Right atrium auricular region (tissue), 2 donors: ENCODE measurements at regions not wholly inside any gene's neighbourhood (a gene's known extent, or its start where the extent isn't known, plus 50 kb on each side); places are given as distances from the start of the nearest gene placed in this dataset.
"Not testable (repeated sequence)": the region's sequence is repeated elsewhere in the genome, so short reads cannot be mapped to it uniquely, and the experiment has no call there.

Source experiments
- DNase-seq: peaks from one replicate; pipeline ENCODE4 v3.0.0-alpha.2; 2019; ENCODE audit warnings: low spot score
- H3K27ac ChIP-seq, 2 donors: fragments of 200-600 bp; sonication (generic); 1 replicate in 1 of 2; 2 replicates in 1 of 2; pipeline ENCODE4 v1.5.1; 2016 to 2019
- H3K27me3 ChIP-seq, 2 donors: fragments of 200-600 bp; sonication (generic); one replicate each; pipeline versions ENCODE4 v1.5.1 to v1.6.0; 2017 to 2019
- H3K36me3 ChIP-seq: fragments of 200-600 bp; sonication (generic); one replicate; pipeline ENCODE4 v1.5.1; 2016
- H3K4me1 ChIP-seq, 2 donors: fragments of 200-600 bp; sonication (generic); one replicate each; pipeline versions ENCODE4 v1.5.1 to v1.6.0; 2017 to 2019
- H3K4me3 ChIP-seq, 2 donors: fragments of 200-600 bp; sonication (generic); 1 replicate in 1 of 2; 2 replicates in 1 of 2; pipeline ENCODE4 v1.5.1; 2017 to 2019; ENCODE audit warnings: mild to moderate bottlenecking in 1 of 2, moderate library complexity in 1 of 2
- H3K9me3 ChIP-seq, 2 donors: fragments of 200-600 bp; sonication (generic); one replicate each; pipeline ENCODE4 v1.5.1; 2019
- CTCF ChIP-seq, 2 donors: fragments of 200-600 bp; sonication (generic); IDR thresholded peaks; one replicate each; pipeline ENCODE4 v1.5.1; 2019; ENCODE audit warnings: antibody characterized with exemption in 2 of 2

DNA sequence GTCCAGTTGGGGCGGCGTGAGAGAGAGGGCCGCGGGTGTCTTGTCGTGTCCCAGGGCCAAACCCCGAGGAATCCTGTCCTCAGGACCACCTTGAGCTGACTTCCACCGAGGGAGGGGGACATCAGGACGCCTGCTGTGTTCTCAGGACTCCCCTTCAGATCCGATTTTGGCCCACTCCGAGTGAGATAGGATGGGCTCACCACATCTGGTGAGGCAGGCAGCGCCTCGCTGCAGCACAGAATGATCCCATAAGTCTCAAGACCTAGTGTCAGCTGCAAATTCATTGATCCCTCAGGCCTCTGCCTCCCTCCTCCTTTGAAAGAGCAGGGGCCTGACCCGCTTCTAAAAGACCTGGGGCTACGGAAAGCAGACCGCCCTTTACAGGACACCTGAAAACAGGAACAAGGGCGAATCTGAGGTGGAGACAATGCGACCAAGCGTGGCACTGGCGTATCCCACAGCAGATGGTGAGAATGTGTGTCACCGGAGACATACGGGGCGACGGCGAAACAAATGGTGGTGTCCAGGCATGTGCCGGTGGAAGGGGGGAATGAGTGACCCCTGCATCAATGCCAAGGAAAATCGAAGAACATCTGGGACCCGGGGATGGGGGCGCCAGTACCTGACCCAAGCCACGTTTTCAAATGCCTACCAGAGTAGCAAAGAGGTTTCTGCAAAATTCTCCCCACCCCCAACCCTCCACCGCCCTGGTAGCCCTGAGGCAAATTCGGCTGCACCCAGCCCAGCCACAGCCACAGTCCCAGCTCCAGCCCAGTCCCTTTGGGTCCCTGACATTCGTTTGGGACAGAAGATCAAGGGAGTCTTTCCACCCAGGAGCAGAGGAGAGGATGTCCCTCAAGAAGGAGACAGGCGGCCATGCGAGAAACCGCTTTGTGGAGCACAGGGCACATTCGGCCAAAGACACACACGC, 162.1 kb upstream of the ZNF337 start:
- H3K4me3 ChIP-seq = peak overlapping the region; percentile 17 to 41
- H3K4me1 ChIP-seq = peaks cover 0 to 54% of the 10 kb centered on the region in 2 donors
- H3K27me3 ChIP-seq = no peaks in the 10 kb centered on the region
- H3K36me3 ChIP-seq = no peaks in the 10 kb centered on the region
- TF ChIP-seq CTCF (IDR thresholded peaks at IDR 0.05) = no peak
- no peak for DNase-seq
- no peak overlapping the region for H3K27ac ChIP-seq
- no peaks in the 10 kb centered on the region for H3K9me3 ChIP-seq

DNA sequence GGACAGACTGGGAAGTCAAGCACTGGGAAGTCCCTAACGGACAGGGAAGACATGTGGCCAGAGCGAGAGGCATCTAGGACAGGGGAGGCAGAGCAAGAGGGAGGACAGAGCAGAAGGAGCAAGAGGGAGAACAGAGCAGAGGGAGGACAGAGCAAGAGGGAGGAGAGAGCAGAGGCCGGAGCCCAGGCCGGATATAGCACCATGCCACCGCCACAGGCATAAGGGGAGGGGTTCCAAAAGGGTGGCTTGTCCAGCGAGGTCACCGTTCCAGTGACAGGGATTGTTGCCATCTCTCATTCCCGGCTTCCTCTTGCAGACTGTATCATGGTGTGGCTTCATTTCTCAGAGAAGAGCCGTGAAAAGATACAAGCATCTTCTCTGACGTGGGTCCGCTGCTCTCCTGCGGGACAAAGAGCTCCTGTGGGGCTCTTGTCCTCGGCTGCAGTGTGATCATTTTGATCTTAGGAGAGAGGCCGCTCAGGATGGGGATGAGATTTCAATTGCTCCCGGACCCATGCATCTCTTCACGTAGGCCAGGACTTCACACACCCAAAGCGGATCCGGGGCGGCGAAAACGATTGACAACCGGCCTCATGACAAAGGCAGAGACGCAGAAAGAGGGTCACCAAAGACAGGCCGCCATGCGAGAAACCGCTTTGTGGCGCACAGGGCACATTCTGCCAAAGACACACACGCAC, 160.6 kb upstream of the ZNF337 start:
- not testable (repeated sequence) for H3K4me3 ChIP-seq, DNase-seq, H3K27ac ChIP-seq, H3K27me3 ChIP-seq, H3K36me3 ChIP-seq, H3K9me3 ChIP-seq
- H3K4me1 ChIP-seq = peaks cover 0 to 53% of the 10 kb centered on the region in 2 donors

DNA sequence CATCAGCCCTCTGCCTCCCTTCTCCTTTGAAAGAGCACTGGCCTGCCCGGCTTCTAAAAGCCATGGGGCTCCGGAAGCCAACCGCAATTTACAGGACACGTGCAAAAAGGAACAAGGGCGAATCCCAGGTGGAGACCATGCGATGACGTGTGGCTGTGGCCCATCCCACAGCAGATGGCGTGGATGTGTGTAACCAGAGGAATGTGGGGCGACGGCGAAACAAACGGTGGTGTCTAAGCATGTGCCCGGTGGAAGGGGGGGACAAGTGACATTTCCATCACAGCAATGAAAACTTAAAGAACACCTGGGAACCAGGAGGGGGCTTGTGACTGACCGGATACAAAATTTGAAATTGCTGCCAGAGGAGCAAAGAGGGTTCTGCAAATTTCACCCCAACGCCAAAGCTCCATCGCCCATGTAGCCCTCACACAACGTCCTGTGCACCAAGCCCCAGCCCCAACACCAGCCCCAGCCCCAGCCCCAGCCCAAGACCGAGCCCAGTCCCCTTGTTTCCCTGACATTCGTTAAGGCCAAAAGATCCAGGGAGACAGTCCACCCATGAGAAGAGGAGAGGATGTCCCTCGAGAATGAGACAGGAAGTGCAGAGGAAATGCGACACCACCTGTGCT, 159.7 kb upstream of the ZNF337 start:
- H3K27ac ChIP-seq = no peak overlapping the region
- no peaks in the 10 kb centered on the region for H3K9me3 ChIP-seq
- H3K4me1 ChIP-seq = peaks cover 0 to 50% of the 10 kb centered on the region in 2 donors
- no peak overlapping the region for H3K4me3 ChIP-seq
- no peaks in the 10 kb centered on the region for H3K27me3 ChIP-seq
- TF ChIP-seq CTCF (IDR thresholded peaks at IDR 0.05) = no peak
- no peak for DNase-seq
- H3K36me3 ChIP-seq = no peaks in the 10 kb centered on the region

GRCh38 chr20:25855451-25856156, 159.0 kb upstream of the ZNF337 start:
- H3K9me3 ChIP-seq, H3K4me3 ChIP-seq, H3K27me3 ChIP-seq, H3K36me3 ChIP-seq, H3K27ac ChIP-seq, DNase-seq: not testable (repeated sequence)
- H3K4me1 ChIP-seq = peaks cover 0 to 42% of the 10 kb centered on the region in 2 donors

DNA sequence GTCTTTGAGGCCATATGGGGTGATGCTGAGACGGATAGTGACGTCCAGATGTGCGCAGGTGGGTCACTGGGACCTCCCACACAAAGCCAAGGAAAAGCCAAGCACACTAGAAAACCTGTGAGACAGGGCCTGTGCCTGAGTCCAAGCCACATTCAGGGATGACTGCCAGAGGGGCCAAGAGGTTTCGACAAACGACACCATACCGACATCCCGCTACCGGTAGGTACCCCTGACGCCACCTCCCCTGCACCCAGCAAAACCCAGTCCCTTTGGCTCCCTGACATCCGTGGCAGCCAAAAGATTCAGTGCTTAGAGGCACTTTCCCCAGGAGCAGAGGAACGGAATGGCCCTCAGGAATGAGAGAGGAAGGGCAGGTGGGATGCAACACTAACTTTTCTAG, 158.0 kb upstream of the ZNF337 start:
- not testable (repeated sequence) for H3K9me3 ChIP-seq, DNase-seq, H3K36me3 ChIP-seq, H3K27me3 ChIP-seq, H3K27ac ChIP-seq
- Histone ChIP-seq H3K4me3 (peak overlapping the region in 1 of 2 donors; percentile 67), H3K4me1 (peaks cover 0 to 34% of the 10 kb centered on the region in 2 donors)

DNA sequence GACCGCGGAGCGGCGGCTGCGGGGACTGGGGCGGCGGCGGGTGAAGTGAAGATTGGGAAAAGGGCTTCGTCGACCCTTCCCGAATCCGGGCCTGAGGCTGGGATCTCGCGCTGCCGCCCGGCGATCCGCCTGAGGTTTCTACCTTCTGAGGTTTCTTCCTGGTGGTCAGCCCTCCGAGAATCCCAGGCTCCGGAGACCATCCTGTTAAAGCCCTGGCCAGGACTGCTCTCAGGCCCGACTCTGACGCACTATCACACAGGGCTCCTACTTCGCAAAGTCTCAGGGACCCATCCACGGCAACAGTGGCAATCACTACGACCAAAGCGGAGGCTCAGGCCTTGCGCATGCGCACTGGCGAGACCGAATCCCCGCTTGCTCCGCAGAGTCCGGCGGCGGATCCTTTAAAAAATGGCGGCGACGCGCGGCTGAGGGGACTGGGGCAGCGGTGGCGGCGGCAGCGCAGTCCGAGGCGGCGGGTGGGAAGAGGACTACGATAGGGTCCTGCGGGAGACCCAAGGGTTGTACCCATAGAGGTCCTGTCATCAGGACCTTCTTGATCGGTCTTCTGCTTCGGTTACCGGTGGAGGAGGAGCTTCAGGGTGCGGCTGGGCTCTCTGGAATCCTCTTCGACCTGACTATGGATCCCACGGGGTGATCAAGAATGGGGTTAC, 157.2 kb upstream of the ZNF337 start:
- not testable (repeated sequence) for H3K9me3 ChIP-seq, H3K36me3 ChIP-seq, H3K27me3 ChIP-seq
- H3K27ac ChIP-seq = peak overlapping the region; percentile 66 to 80
- H3K4me3 ChIP-seq = peak overlapping the region; percentile 67 to 79
- H3K4me1 ChIP-seq = peaks cover 0 to 32% of the 10 kb centered on the region in 2 donors
- peak; percentile 92 for DNase-seq

GRCh38 chr20:25852968-25853717, 156.5 kb upstream of the ZNF337 start:
- H3K4me3 ChIP-seq = peak overlapping the region; percentile 67 to 79
- H3K27ac ChIP-seq = peak overlapping the region; percentile 66 to 80
- H3K36me3 ChIP-seq, H3K27me3 ChIP-seq, DNase-seq, H3K9me3 ChIP-seq: not testable (repeated sequence)
- H3K4me1 ChIP-seq = peaks cover 0 to 26% of the 10 kb centered on the region in 2 donors

DNA sequence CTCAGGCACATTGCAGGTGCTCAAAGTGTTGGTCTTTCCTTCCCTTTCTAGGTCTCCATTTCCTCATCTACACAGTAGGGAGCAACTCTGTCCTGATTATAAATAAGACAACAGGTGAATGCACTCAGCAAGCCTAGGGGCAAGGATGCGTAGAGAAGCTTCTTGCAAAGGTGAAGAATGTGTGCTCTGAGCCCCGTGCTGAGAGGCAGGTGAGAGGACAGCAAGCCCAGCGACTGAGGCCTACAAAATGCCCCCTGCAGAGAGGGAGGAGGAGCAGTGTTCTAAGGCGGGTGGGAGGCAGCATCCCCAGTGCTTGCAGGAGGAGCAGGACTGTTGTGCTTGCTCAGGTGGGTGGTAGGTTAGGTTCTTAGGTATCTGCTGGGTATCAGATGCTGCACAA, 153.5 kb upstream of the ZNF337 start:
- H3K4me3 ChIP-seq, H3K36me3 ChIP-seq, H3K27ac ChIP-seq, H3K27me3 ChIP-seq, DNase-seq, H3K9me3 ChIP-seq: not testable (repeated sequence)
- peaks cover 0 to 23% of the 10 kb centered on the region in 2 donors for H3K4me1 ChIP-seq
